Upper lobe of right lung (tissue), 1 donor: ENCODE measurements at regions not wholly inside any gene's neighbourhood (a gene's known extent, or its start where the extent isn't known, plus 50 kb on each side); places are given as distances from the start of the nearest gene placed in this dataset.
"Not testable (repeated sequence)": the region's sequence is repeated elsewhere in the genome, so short reads cannot be mapped to it uniquely, and the experiment has no call there.

Experiments
- ATAC-seq: fragments of 200-7000 bp; cut with Tn5 transposase; one replicate; pipeline ENCODE4 v1.9.1; 2020; ENCODE audit warnings: mild to moderate bottlenecking, moderate library complexity
- DNase-seq: peaks from one replicate; pipeline ENCODE4 v3.0.0-alpha.2; 2020
- H3K27ac ChIP-seq: fragments of 200-600 bp; one replicate; pipeline ENCODE4 v1.8.0; 2022
- H3K27me3 ChIP-seq: fragments of 200-600 bp; one replicate; pipeline ENCODE4 v1.8.0; 2022; ENCODE audit warnings: mild to moderate bottlenecking
- H3K36me3 ChIP-seq: fragments of 200-600 bp; one replicate; pipeline ENCODE4 v1.8.0; 2022
- H3K4me1 ChIP-seq: fragments of 200-600 bp; one replicate; pipeline ENCODE4 v1.8.0; 2022
- H3K4me3 ChIP-seq: fragments of 200-600 bp; one replicate; pipeline ENCODE4 v1.8.0; 2022; ENCODE audit warnings: mild to moderate bottlenecking
- H3K9me3 ChIP-seq: fragments of 200-600 bp; one replicate; pipeline ENCODE4 v1.8.0; 2022
- intact Hi-C: fragments of 100-400 bp; cut with DNase I; formaldehyde crosslinking; loops from one replicate; pipeline ENCODE4 v1.11.0; 2022
- TF ChIP-seq, protein P1 (sequence below): fragments of 200-600 bp; IDR thresholded peaks from one replicate; pipeline ENCODE4 v1.8.0; 2022; ENCODE audit warnings: antibody characterized with exemption
- donor health status: DM: no; HTN: yes; CAD: no; lungs with severe emphysema.

DNA sequence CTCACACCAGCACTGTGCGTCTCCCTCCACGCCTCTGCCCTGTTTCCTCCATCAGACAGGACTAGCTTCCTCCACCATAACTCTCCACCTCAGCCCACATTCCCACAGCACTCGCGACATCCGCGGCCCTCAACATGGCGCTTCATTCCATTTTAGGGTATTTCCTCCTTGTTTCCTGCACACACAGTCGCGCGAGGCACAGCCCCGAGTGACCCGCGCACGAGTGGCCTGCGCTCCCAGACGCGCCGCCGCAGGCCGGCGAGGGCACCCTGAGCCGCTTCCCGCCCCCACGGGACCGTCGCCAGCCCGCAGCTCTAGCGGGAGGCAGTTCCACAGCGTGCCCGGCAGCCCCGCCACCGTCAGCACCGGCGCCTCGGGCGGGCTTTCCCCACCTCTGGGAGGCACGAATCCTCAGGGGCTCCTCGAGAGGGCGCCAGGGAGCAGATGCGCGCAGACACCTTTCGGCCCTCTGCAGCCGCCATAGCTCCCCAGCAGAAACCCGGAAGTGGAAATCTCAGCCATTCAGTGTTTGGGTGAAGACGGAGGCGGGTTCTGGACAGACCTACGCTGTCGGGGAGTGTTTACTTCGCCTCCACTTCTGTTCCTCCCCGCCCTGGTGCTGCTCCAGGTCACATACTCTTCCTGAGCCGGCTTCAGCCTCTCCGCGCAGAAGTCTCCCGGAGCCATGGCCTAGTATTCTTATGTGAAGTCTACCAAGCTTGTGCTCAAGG, 136.6 kb downstream of the FOXD4L6 start:
- peak overlapping the region; percentile 72 for H3K4me3 ChIP-seq
- ATAC-seq (peak; percentile 100), DNase-seq (peak; percentile 99)
- H3K27me3 ChIP-seq, H3K36me3 ChIP-seq, intact Hi-C loops, H3K9me3 ChIP-seq: not testable (repeated sequence)
- peak overlapping the region; percentile 92 for H3K27ac ChIP-seq
- TF ChIP-seq, protein P1, sequence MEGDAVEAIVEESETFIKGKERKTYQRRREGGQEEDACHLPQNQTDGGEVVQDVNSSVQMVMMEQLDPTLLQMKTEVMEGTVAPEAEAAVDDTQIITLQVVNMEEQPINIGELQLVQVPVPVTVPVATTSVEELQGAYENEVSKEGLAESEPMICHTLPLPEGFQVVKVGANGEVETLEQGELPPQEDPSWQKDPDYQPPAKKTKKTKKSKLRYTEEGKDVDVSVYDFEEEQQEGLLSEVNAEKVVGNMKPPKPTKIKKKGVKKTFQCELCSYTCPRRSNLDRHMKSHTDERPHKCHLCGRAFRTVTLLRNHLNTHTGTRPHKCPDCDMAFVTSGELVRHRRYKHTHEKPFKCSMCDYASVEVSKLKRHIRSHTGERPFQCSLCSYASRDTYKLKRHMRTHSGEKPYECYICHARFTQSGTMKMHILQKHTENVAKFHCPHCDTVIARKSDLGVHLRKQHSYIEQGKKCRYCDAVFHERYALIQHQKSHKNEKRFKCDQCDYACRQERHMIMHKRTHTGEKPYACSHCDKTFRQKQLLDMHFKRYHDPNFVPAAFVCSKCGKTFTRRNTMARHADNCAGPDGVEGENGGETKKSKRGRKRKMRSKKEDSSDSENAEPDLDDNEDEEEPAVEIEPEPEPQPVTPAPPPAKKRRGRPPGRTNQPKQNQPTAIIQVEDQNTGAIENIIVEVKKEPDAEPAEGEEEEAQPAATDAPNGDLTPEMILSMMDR = peak; percentile 93
- peaks cover 23% of the 10 kb centered on the region for H3K4me1 ChIP-seq

DNA sequence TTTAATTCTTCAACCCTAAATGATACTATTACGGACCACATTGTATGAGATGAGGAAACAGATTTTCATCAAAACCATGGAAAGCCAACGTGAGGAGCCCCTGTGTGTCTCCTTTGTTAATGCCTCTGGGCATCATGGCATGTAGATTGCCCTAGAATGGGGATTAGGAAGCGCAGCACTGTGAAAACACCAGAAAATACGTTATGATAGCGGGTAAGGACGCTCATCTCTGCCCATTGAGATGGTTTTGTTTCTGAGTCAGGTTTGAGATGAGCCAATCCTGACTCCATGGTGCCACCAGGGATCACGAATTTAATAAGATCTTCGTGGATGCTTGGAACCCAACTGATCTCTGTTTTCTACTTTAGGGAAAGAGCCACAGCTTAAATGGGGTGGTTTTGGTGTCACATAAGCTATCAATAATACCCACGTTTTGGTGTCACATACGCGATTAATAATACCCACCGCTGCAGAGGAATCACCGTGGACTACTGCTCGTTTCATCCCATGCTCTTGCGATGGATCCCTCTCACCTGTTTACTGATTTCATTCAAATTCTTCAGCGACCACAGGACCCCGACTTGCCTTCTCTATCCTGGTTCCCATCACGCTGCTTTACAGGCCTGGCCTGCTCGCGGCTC, 137.3 kb downstream of the FOXD4L6 start:
- H3K4me3 ChIP-seq = peak overlapping the region; percentile 72

DNA sequence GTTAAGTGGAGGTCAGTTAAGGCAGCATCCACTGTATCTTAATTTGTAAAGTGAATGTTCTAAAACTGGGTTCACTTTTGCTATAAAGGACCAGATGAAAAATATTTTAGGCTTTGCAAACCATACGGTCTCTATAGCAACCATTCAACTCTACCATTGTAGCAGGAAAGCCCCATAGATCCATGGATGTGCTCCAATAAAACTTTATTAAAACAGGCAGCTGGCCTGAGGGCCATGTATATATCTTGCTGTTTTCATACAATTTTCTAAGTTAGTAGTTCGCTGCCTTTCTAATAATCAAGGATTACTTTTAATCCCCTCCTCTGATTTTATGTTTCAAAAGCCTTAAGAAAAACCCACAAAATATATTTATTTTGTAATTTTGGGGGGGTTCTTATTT, 142.1 kb downstream of the FOXD4L6 start:
- intact Hi-C loops, H3K27ac ChIP-seq, H3K36me3 ChIP-seq, DNase-seq, H3K27me3 ChIP-seq, ATAC-seq, H3K4me3 ChIP-seq, H3K9me3 ChIP-seq, H3K4me1 ChIP-seq: not testable (repeated sequence)

More for the DNA sequence above, 137.3 kb downstream of the FOXD4L6 start:
- ATAC-seq, DNase-seq, H3K36me3 ChIP-seq, H3K27me3 ChIP-seq, intact Hi-C loops, H3K9me3 ChIP-seq: not testable (repeated sequence)
- Histone ChIP-seq H3K4me1 (peaks cover 23% of the 10 kb centered on the region), H3K27ac (peak overlapping the region; percentile 92)

DNA sequence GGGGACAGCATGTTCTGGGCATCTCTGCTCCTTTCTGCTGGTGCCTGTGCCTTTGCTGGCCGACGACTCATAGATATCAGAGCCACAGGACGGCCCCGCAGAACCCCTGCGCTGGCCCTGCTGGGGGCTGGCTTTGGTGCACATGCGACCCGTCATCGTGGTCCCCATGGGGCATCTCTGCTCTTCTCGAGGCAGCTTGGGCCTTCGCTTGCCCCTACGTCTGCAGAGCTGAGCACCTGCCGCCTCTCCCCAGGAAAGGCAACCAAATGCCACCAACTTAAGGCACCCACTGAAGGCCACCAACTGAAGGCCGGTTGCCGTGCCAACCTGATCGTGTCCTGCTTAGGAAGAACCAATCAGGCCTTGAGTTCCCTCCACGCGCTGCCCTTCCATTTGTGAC, 153.1 kb downstream of the FOXD4L6 start:
- H3K4me1 ChIP-seq, intact Hi-C loops, H3K27ac ChIP-seq, ATAC-seq, H3K9me3 ChIP-seq, H3K36me3 ChIP-seq, H3K27me3 ChIP-seq, H3K4me3 ChIP-seq: not testable (repeated sequence)
- peak; percentile 66 for DNase-seq

DNA sequence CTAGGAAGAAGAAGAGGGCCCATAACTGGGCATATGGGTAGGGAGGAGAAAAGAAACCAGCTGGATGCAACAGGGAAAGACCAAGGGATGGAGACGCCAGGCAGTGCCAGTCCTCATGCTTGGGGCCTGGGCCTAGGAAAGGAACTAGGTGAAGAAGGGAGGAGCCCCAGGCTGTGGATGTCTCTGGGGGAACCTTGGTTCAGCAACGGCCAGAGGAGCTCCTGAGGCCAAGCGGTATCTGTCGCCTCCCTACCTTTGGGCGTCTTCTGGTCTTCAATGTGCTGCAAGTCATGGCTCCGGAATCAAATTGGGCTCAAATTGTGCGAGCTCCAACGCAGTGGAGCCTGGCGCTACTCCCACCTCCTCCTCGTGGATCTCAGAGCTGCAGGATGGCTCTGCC, 153.6 kb downstream of the FOXD4L6 start:
- H3K9me3 ChIP-seq, intact Hi-C loops, H3K4me1 ChIP-seq, H3K27me3 ChIP-seq, H3K27ac ChIP-seq, ATAC-seq, H3K36me3 ChIP-seq, H3K4me3 ChIP-seq, DNase-seq: not testable (repeated sequence)

DNA sequence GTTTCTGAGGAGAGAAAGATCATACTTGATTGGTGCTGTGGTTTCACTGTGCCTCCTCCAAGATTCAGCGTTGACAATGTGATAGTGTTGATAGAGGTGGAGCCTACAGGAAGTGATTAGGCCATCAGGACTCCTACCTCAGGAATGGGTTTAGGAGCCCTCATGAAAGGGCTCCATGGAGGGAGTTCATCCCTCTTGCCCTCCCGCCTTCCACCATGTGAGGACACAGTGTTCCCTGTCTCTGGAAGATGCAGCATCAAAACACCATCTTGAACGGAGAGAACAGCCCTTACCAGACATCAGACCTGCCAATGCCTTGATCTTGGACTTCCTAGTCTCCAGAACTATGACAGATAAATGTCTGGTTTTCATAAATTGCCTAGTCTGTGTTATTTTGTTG, 156.7 kb downstream of the FOXD4L6 start:
- H3K4me3 ChIP-seq, H3K9me3 ChIP-seq, H3K4me1 ChIP-seq, H3K27me3 ChIP-seq, H3K27ac ChIP-seq, intact Hi-C loops, ATAC-seq, DNase-seq, H3K36me3 ChIP-seq: not testable (repeated sequence)

DNA sequence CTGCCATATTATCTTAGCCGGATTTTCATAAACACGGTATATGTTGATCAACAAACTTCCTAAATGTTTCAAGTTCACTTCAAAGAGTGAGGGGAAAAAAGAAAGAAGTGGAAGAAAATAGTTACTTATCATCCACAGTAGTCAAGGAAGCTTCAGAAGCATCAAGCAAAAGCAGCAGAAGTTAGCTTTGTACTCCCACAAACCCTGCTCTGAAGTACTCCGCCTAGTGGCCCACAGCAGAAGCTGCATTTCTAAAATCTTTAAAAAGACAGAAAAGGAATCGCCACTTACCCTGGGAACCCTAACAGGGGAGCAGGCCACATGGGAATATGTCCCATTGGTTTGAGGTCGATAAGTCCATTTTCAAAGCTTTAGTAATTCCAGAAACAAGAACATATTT, 158.1 kb downstream of the FOXD4L6 start:
- TF ChIP-seq, protein P1 = peak; percentile 42
- H3K4me3 ChIP-seq, H3K9me3 ChIP-seq, intact Hi-C loops, H3K27ac ChIP-seq, ATAC-seq, H3K36me3 ChIP-seq, DNase-seq, H3K27me3 ChIP-seq, H3K4me1 ChIP-seq: not testable (repeated sequence)

- H3K27me3 ChIP-seq, intact Hi-C loops, H3K4me3 ChIP-seq, DNase-seq, H3K9me3 ChIP-seq, H3K36me3 ChIP-seq, H3K27ac ChIP-seq, ATAC-seq, H3K4me1 ChIP-seq: not testable (repeated sequence)
Measured at GRCh38 chr9:40962461-40962860, 166.0 kb downstream of the FOXD4L6 start.

DNA sequence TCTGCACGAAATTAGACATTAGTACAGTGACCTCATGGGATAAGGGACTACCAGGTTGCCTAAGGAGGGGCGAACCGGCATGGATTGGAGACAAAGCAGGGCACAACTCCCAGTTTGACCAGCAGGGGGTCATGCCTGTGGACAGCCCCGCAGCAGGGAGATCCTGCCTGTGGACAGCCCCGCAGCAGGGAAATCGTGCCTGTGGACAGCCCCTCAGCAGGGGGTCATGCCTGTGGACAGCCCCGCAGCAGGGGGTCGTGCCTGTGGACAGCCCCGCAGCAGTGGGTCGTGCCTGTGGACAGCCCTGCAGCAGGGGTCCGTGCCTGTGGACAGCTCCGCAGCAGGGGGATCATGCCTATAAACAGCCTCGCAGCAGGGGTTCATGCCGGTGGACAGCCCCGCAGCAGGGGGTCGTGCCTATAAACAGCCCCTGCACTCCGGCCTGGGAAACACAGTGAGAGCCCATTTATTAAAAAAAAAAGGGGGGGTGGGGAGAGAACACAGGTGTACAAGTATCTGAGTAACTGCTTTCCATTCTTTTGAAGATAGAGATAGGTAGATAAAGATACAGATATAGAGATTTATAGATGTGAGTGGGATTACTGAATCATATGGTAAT, 176.5 kb downstream of the FOXD4L6 start:
- DNase-seq, ATAC-seq, H3K4me3 ChIP-seq, H3K36me3 ChIP-seq, H3K27ac ChIP-seq, H3K9me3 ChIP-seq, H3K4me1 ChIP-seq, H3K27me3 ChIP-seq, intact Hi-C loops: not testable (repeated sequence)

- H3K9me3 ChIP-seq, H3K4me1 ChIP-seq, H3K4me3 ChIP-seq, H3K27ac ChIP-seq, DNase-seq, H3K36me3 ChIP-seq, H3K27me3 ChIP-seq, intact Hi-C loops, ATAC-seq: not testable (repeated sequence)
Measured at GRCh38 chr9:40946228-40946627, 182.3 kb downstream of the FOXD4L6 start.

- ATAC-seq, H3K27ac ChIP-seq, H3K4me1 ChIP-seq, DNase-seq, H3K27me3 ChIP-seq, H3K36me3 ChIP-seq, H3K4me3 ChIP-seq, H3K9me3 ChIP-seq, intact Hi-C loops: not testable (repeated sequence)
Measured at GRCh38 chr9:40942730-40943129, 185.8 kb downstream of the FOXD4L6 start.

DNA sequence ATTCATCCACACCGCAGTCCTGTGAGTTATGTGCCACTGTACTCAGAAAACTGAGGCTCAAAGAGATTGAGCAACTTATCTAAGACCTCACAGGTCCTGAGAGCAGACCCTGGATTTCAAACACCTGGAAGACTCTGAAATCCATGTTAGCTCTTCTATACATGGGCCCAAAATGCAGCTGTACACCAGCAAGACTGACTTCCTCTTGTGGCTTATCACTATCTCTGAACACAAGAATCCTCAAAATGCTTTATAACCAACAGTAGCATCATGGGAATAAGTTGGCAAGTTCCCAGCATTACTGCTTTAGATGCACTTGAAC, 188.6 kb downstream of the FOXD4L6 start:
- H3K4me3 ChIP-seq, H3K27me3 ChIP-seq, H3K4me1 ChIP-seq, DNase-seq, H3K9me3 ChIP-seq, intact Hi-C loops, H3K27ac ChIP-seq, H3K36me3 ChIP-seq, ATAC-seq: not testable (repeated sequence)
